ENCODE measurements at regions not wholly inside any gene's neighbourhood (a gene's known extent, or its start where the extent isn't known, plus 50 kb on each side); places are given as distances from the start of the nearest gene placed in this dataset.

GRCh38 chr3:63202529-63202928 is 75.6 kb upstream of the SYNPR start:
- no peak for DNase-seq (ENCODE audit: low read depth)

- DNase-seq (ENCODE audit: low read depth): no peak
Measured at GRCh38 chr3:63207066-63207590, 71.0 kb upstream of the SYNPR start.

- DNase-seq (ENCODE audit: low read depth): no peak
Measured at GRCh38 chr3:63228087-63228486, 50.0 kb upstream of the SYNPR start.
